Femur (tissue), 1 donor: ENCODE measurements at regions not wholly inside any gene's neighbourhood (a gene's known extent, or its start where the extent isn't known, plus 50 kb on each side); places are given as distances from the start of the nearest gene placed in this dataset.

Experiments
- DNase-seq: peaks from one replicate; pipeline ENCODE4 v3.0.0-alpha.2; 2017

DNA sequence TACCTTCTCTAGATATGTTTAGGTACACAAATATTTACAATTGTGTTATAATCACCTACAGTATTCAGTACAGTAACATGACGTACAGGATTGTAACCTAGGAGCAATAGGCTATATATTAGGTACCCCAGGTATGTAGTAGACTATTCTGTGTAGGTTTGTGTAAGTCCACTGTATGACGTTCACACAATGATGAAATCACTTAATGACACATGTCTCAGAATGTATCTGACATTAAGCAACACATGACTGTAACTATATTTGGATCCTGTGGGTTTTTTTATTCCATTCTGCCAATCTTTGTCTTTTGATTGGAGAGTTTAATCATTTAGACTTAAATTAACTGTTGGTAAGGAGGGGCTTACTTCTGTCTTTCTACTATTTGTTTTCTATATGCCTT is 52.1 kb downstream of the STYXL2 start:
- DNase-seq = no peak

DNA sequence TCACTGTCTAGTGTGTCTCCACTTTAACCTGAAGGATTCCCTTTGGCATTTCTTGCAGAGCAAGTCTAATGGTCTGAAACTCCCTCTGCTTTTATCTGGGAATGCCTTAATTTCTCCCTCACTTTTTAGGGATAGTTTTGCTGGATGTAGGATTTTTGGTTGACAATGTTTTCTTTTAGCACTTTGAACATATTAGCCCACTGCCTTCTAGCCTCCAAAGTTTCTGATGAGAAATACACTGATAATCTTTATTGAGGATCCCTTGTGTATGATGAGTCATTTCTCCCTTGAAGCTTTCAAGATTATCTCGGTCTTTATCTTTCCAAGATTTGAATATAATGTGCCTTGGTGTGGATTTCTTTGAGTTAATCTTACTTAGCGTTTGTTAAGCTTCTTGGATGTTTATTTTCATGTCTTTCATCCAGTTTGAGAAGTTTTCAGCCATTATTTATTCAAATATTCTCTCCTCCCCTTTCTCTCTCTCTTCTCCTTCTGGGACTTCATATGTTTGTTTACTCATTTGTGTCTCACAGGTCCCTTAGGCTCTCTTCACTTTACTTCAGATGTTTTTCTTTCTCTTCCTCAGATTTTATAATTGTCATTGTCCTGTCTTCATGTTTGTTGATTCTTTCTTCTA is 53.1 kb downstream of the STYXL2 start:
- DNase-seq = no peak

DNA sequence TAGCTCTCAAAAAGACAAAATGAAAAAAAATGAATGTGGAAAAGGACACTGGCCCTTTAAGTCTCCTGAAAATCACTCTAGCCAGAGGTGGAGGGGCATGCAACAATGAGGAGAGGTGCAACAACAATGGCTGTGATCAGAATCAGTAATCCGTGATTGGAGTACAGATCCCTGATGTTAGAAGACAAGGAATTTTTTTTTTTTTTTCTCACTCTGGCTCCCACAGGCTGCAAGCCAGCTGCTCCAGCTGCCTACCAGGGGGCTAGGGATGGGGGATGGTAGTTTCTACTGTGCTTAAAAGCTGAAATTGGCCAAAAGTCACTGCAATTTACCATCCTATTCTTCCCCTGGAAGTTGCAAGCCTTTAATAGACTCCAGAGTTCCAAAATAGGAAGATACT is 54.5 kb downstream of the STYXL2 start:
- no peak for DNase-seq

DNA sequence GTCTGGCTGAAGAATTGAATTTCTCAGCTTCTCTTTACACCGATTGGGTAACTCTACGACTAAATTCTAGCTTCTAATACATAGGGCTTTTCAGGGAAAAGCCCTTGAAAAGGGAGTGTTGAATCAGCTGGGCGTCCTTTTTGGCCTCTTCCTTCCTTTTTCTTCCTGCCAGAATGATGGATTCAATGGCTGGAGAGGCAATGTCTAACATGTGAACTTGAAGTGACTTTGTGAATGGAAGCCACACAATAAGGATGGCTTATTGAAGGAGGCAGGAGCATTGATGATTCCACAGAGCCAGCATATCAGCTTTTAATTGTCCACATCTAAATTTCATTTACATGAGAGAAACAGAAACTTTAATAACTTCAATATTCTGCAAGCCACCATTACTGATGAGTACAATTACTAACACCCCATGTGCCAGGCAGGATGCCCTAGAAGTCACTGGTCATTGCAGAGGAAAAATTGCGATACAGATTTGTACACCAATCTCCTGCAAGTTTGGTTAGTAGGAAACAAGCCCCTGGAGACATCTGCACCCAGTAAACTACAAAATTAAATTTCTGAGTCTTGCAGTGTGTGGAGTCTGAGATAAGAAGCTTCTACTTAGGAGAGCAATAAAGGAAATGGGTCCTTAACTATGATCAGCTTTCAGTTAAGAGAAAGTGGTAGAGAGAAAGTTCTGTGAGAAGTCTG is 56.1 kb downstream of the STYXL2 start:
- no peak for DNase-seq

GRCh38 chr1:167150492-167150833 is 56.6 kb downstream of the STYXL2 start:
- no peak for DNase-seq

- no peak for DNase-seq
These were observed 58.5 kb downstream of the STYXL2 start for GRCh38 chr1:167152192-167152876.

- DNase-seq = no peak
These were observed 62.6 kb downstream of the STYXL2 start for GRCh38 chr1:167156466-167156865.

GRCh38 chr1:167157114-167157513 is 63.2 kb downstream of the STYXL2 start:
- no peak for DNase-seq

GRCh38 chr1:167158111-167158812 is 62.4 kb upstream of the POU2F1 start:
- no peak for DNase-seq

DNA sequence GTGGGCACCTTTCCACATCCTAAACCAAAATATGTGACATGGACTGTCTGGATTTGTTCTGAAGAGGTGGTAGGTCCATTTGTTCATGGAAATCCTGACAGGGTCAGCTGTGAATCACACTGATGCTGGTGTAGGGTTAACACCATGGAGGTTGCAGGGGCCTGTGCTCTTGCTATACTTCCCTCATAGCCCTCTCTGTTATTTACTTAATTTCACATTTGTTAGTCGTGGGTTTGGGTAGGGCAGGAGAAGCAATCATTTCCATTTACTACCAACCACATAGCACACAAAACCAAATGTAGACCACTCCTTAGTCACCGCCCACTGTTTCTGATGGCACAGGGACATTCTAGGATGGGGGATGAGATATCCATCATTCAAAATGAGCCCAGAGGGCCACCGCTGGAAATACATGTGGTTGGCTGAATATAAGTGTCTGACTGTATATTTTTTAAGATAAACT is 61.8 kb upstream of the POU2F1 start:
- no peak for DNase-seq

GRCh38 chr1:167159782-167160181 is 60.9 kb upstream of the POU2F1 start:
- no peak for DNase-seq

- no peak for DNase-seq
These were observed 59.4 kb upstream of the POU2F1 start for GRCh38 chr1:167161242-167161641.

- no peak for DNase-seq
These were observed 58.9 kb upstream of the POU2F1 start for GRCh38 chr1:167161762-167162161.

DNA sequence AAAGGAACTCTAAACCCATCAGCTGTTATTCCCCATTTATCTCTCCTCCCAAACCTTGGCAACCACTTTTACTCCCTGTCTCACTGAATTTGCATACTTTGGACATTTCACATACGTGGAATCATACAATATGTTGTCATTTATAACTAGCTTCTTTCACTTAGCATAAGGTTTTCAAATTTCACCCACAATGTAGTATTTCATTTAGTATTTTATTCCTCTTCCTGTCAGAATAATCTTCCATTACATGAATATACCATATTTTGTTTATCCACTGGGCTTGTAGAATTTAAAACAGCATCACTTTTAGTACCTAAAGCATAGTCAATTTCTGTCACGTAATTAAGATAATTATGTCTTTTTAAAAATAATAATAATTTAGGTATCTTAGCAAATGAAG is 55.5 kb upstream of the POU2F1 start:
- DNase-seq = no peak

GRCh38 chr1:167165948-167166689 is 54.6 kb upstream of the POU2F1 start:
- DNase-seq = peak; percentile 30

DNA sequence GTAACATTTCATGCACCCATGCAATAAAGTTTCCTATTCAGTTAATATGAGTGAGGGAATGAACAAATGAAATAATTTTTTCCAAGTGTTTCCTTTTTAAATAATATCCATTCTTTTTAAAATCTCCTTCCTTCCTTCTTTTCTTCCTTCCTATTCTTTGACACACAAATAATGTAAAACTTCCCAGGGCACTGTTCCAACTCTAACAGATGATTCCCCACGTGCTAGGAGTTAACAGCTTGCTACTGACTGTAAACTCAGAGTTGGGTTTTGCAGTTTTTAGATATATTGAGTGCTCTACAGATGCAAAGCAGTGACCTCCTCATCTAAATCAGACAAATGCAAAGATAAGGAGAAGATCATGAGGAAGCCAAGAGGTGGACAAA is 54.0 kb upstream of the POU2F1 start:
- no peak for DNase-seq

DNA sequence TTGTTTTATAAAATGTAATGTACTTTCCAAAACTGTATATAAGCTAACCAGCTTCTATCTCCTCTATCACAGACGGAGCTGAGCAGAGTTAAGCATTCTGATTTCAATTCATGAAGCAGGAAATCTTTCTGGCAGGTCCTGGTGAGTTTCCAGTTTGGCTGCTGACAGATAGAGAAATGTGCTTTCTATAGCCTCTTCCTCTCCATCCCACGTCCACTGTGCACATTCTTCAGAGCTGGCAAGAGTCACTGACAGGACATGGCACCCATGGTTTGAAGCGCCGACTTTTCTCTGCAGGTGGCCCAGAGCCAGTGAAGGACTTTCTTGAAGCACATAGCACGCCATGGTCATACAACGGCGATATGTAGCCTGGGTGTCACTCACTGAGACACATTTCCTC is 52.3 kb upstream of the POU2F1 start:
- DNase-seq = no peak

DNA sequence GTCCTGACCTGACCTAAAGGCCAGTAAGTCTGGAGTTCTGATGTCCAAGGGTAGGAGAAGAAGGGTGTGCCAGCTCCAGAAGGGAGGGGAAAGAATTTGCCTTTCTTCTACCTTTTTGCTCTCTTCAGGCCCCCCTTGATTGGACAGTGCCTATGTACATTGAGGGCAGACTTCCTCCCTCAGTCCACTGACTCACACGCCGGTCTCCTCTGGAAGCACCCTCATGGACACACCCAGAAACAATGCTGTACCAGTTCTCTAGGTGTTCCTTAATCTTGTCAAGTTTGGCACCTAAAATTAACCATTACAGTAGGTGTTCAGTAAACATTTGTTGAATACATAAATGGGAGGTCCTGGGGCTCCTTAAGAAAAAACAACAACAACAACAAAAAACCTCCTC is 51.0 kb upstream of the POU2F1 start:
- no peak for DNase-seq
